ENCODE measurements at regions not wholly inside any gene's neighbourhood (a gene's known extent, or its start where the extent isn't known, plus 50 kb on each side); places are given as distances from the start of the nearest gene placed in this dataset.

DNA sequence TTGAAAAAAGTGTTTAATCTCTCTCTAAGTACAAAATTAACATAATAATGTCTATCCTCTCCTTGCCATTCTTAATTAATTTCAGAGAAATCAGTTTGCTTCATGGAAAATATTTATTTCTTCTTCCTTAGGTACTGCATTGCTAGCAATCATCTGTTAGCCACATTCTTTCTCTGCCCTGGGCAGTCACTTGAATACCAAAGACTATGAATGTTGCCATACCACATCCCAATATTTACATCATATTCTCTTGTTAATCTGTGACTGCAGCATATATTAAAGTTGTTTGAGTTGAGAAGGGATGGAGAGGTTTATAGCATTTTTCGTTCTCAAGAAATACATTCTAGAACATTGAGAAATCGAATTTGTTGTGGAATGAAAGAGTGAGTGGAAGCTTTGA lies 672.8 kb downstream of the PCDH7 start:
- no peak overlapping the region for H2BK5ac ChIP-seq (ENCODE audit: insufficient read length, low read length)
- H3K4me1 Mint-ChIP-seq = peaks cover 5% of the 10 kb centered on the region in 2 experiments
- H3K18ac ChIP-seq (ENCODE audit: insufficient read length, low read depth, low read length) = no peak overlapping the region
- H2BK120ac ChIP-seq (ENCODE audit: low read depth, low read length, poor library complexity, severe bottlenecking) = no peak overlapping the region
- H4K8ac ChIP-seq (replicated peaks; ENCODE audit: insufficient read length, low read depth, low read length) = no peak overlapping the region
- H3K27ac Mint-ChIP-seq = no peak overlapping the region
- 0 out of 5 replicates have a peak, but pooled peaks cover 0 to 2% of the 10 kb centered on the region in 2 experiments for H3K9me3 Mint-ChIP-seq
- TF ChIP-seq, protein P1, sequence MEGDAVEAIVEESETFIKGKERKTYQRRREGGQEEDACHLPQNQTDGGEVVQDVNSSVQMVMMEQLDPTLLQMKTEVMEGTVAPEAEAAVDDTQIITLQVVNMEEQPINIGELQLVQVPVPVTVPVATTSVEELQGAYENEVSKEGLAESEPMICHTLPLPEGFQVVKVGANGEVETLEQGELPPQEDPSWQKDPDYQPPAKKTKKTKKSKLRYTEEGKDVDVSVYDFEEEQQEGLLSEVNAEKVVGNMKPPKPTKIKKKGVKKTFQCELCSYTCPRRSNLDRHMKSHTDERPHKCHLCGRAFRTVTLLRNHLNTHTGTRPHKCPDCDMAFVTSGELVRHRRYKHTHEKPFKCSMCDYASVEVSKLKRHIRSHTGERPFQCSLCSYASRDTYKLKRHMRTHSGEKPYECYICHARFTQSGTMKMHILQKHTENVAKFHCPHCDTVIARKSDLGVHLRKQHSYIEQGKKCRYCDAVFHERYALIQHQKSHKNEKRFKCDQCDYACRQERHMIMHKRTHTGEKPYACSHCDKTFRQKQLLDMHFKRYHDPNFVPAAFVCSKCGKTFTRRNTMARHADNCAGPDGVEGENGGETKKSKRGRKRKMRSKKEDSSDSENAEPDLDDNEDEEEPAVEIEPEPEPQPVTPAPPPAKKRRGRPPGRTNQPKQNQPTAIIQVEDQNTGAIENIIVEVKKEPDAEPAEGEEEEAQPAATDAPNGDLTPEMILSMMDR (conservative IDR thresholded peaks at IDR 0.05) = no peak
- no peaks in the 10 kb centered on the region; the same call in 1 of the 2 replicates for H3K4me1 ChIP-seq (ENCODE audit: insufficient read depth, low read length)
- no peak overlapping the region for H3K4me3 Mint-ChIP-seq
- H3K27ac ChIP-seq (ENCODE audit: insufficient read length, low read depth, low read length) = no peak overlapping the region
- no peaks in the 10 kb centered on the region for H3K79me2 ChIP-seq (ENCODE audit: insufficient read depth, low read length)
- H3K14ac ChIP-seq (ENCODE audit: insufficient read depth, low read length) = no peak overlapping the region
- H3K79me1 ChIP-seq (ENCODE audit: insufficient read depth, low read depth, low read length, poor library complexity, severe bottlenecking) = no peaks in the 10 kb centered on the region
- H4K91ac ChIP-seq (ENCODE audit: insufficient read length, low read depth, low read length) = no peak overlapping the region
- no peak overlapping the region for H4K5ac ChIP-seq (ENCODE audit: insufficient read length, low read depth, low read length)
- H3K56ac ChIP-seq (ENCODE audit: insufficient read length, low read depth, low read length) = no peak overlapping the region
- no peak overlapping the region for H2BK12ac ChIP-seq (ENCODE audit: insufficient read length, low read depth, low read length)
- no peak overlapping the region for H3K9ac ChIP-seq (ENCODE audit: extremely low read depth, insufficient read length, low read length)
- H3K27me3 Mint-ChIP-seq (ENCODE audit: low read depth) = no peaks in the 10 kb centered on the region
- H3K9me3 ChIP-seq (ENCODE audit: control insufficient read depth, low read depth, low read length) = no peaks in the 10 kb centered on the region
- H3K23me2 ChIP-seq (ENCODE audit: insufficient read length, low read depth, low read length, poor library complexity, severe bottlenecking) = no peaks in the 10 kb centered on the region
- H3K36me3 Mint-ChIP-seq (ENCODE audit: insufficient read depth in 1 of 3, low read depth in 3 of 3) = no peaks in the 10 kb centered on the region
- no peak overlapping the region for H3K4ac ChIP-seq (ENCODE audit: low read depth, low read length)
- no peak overlapping the region for H3T11ph ChIP-seq (ENCODE audit: low read length)
- WGBS (ENCODE audit: extremely low coverage, insufficient read length, low lambda C conversion rate) = 100% methylated on average over 1 of the region's 2 CpGs
- H3K23ac ChIP-seq (ENCODE audit: insufficient read length, low read depth, low read length) = no peak overlapping the region
- H3K27me3 ChIP-seq (ENCODE audit: insufficient read depth, low read length) = no peaks in the 10 kb centered on the region
- no peak overlapping the region for H3K4me2 ChIP-seq (ENCODE audit: insufficient read depth, insufficient read length, low read length)
- no peak overlapping the region for H2AK5ac ChIP-seq (ENCODE audit: insufficient read length, low read length)
- no peak overlapping the region for H2AFZ ChIP-seq (ENCODE audit: low read length)
- H2BK15ac ChIP-seq (ENCODE audit: low read depth, low read length) = no peak overlapping the region
- DNase-seq = no peak
- no peaks in the 10 kb centered on the region for H4K20me1 ChIP-seq (ENCODE audit: control insufficient read depth, insufficient read depth, insufficient read length)
- no peak overlapping the region for H2BK20ac ChIP-seq (ENCODE audit: low read depth, low read length, poor library complexity, severe bottlenecking)

All from H9 (cell line).